DOHH2 (cell line): ENCODE measurements at regions not wholly inside any gene's neighbourhood (a gene's known extent, or its start where the extent isn't known, plus 50 kb on each side); places are given as distances from the start of the nearest gene placed in this dataset.

ENCODE experiments used
- CTCF ChIP-seq: fragments of 200-600 bp; sonication (generic); IDR thresholded peaks from one replicate; pipeline ENCODE4 v1.5.1; 2014; ENCODE audit warnings: antibody characterized with exemption, mild to moderate bottlenecking, low read depth, low read length; ENCODE audit not compliant: poor library complexity, severe bottlenecking
- EZH2phosphoT487 ChIP-seq: fragments of 200-600 bp; sonication (generic); IDR thresholded peaks from 2 replicates; pipeline ENCODE4 v1.6.1; 2017; ENCODE audit warnings: borderline replicate concordance, mild to moderate bottlenecking, antibody characterized with exemption, low read length, moderate library complexity, mixed read lengths

GRCh38 chr10:91088300-91089140 is 131.9 kb upstream of the PCGF5 start:
- TF ChIP-seq EZH2phosphoT487: no peak
- peak; percentile 48 for TF ChIP-seq CTCF
